ENCODE measurements at regions not wholly inside any gene's neighbourhood (a gene's known extent, or its start where the extent isn't known, plus 50 kb on each side); places are given as distances from the start of the nearest gene placed in this dataset.

- no CpG with 5 or more reads among the region's 2 CpGs for WGBS (ENCODE audit: extremely low coverage, insufficient coverage, low lambda C conversion rate)
- no peaks in the 10 kb centered on the region for H3K4me1 ChIP-seq (ENCODE audit: control insufficient read depth, low read depth, low read length)
- no peak overlapping the region for H3K56ac ChIP-seq (ENCODE audit: low read length)
- no peak overlapping the region for H2BK5ac ChIP-seq (ENCODE audit: low read length)
- H3K18ac ChIP-seq (ENCODE audit: low read length), result no peak overlapping the region
- H2BK15ac ChIP-seq (replicated peaks; ENCODE audit: low read depth), result no peak overlapping the region
- no peak overlapping the region for H3K4me2 ChIP-seq (ENCODE audit: low read length)
- H3K4ac ChIP-seq (ENCODE audit: low read depth, low read length), result no peak overlapping the region
- H3K4me3 ChIP-seq (ENCODE audit: low read length), result no peak overlapping the region
- no peak overlapping the region for H3K9ac ChIP-seq (ENCODE audit: low read length)
- H3K36me3 ChIP-seq (ENCODE audit: control insufficient read depth, insufficient read depth, low read length), result no peaks in the 10 kb centered on the region
- H4K5ac ChIP-seq (ENCODE audit: low read length), result no peak overlapping the region
- no peak overlapping the region for H2BK120ac ChIP-seq (ENCODE audit: low read depth, low read length)
- H3K27ac ChIP-seq (ENCODE audit: low read depth, low read length), result no peak overlapping the region
- no peak for DNase-seq
- H3K79me2 ChIP-seq (ENCODE audit: control insufficient read depth, insufficient read depth, low read length), result no peaks in the 10 kb centered on the region
- no peak overlapping the region for H3K23ac ChIP-seq (ENCODE audit: low read length)
- no peaks in the 10 kb centered on the region for H3K27me3 ChIP-seq (ENCODE audit: insufficient read depth, low read length, poor library complexity)
- no peaks in the 10 kb centered on the region for H3K79me1 ChIP-seq (ENCODE audit: low read length)
- no peak overlapping the region for H4K8ac ChIP-seq (ENCODE audit: low read depth, low read length)
- no peak overlapping the region for H2AK5ac ChIP-seq (ENCODE audit: low read length)
These were observed 369.3 kb downstream of the DLEU7 start for GRCh38 chr13:50474088-50474662.

- DNase-seq, result no peak
- H2BK15ac ChIP-seq (replicated peaks; ENCODE audit: low read depth), result no peak overlapping the region
- H3K4ac ChIP-seq (ENCODE audit: low read depth, low read length), result no peak overlapping the region
- H2AK5ac ChIP-seq (ENCODE audit: low read length), result no peak overlapping the region
- H2BK120ac ChIP-seq (ENCODE audit: low read depth, low read length), result no peak overlapping the region
- H3K9ac ChIP-seq (ENCODE audit: low read length), result no peak overlapping the region
- no peak overlapping the region for H4K8ac ChIP-seq (ENCODE audit: low read depth, low read length)
- no peaks in the 10 kb centered on the region for H3K27me3 ChIP-seq (ENCODE audit: insufficient read depth, low read length, poor library complexity)
- no peaks in the 10 kb centered on the region for H3K79me1 ChIP-seq (ENCODE audit: low read length)
- H3K23ac ChIP-seq (ENCODE audit: low read length), result no peak overlapping the region
- no peaks in the 10 kb centered on the region for H3K36me3 ChIP-seq (ENCODE audit: control insufficient read depth, insufficient read depth, low read length)
- no peak overlapping the region for H3K18ac ChIP-seq (ENCODE audit: low read length)
- H3K4me3 ChIP-seq (ENCODE audit: low read length), result no peak overlapping the region
- no peak overlapping the region for H3K27ac ChIP-seq (ENCODE audit: low read depth, low read length)
- no peaks in the 10 kb centered on the region for H3K79me2 ChIP-seq (ENCODE audit: control insufficient read depth, insufficient read depth, low read length)
- no peak overlapping the region for H2BK5ac ChIP-seq (ENCODE audit: low read length)
- no peaks in the 10 kb centered on the region for H3K4me1 ChIP-seq (ENCODE audit: control insufficient read depth, low read depth, low read length)
- H3K4me2 ChIP-seq (ENCODE audit: low read length), result no peak overlapping the region
- WGBS (ENCODE audit: extremely low coverage, insufficient coverage, low lambda C conversion rate), result no CpG with 5 or more reads among the region's 5 CpGs
- no peak overlapping the region for H4K5ac ChIP-seq (ENCODE audit: low read length)
- no peak overlapping the region for H3K56ac ChIP-seq (ENCODE audit: low read length)
These were observed 366.8 kb downstream of the DLEU7 start for GRCh38 chr13:50476577-50477285.

- H2BK5ac ChIP-seq (ENCODE audit: low read length), result no peak overlapping the region
- H3K79me1 ChIP-seq (ENCODE audit: low read length), result no peaks in the 10 kb centered on the region
- no peak overlapping the region for H2BK15ac ChIP-seq (replicated peaks; ENCODE audit: low read depth)
- no peaks in the 10 kb centered on the region for H3K27me3 ChIP-seq (ENCODE audit: insufficient read depth, low read length, poor library complexity)
- no peak overlapping the region for H3K56ac ChIP-seq (ENCODE audit: low read length)
- H3K36me3 ChIP-seq (ENCODE audit: control insufficient read depth, insufficient read depth, low read length), result no peaks in the 10 kb centered on the region
- DNase-seq, result no peak
- peaks cover 2% of the 10 kb centered on the region for H3K4me1 ChIP-seq (ENCODE audit: control insufficient read depth, low read depth, low read length)
- no peak overlapping the region for H3K4me3 ChIP-seq (ENCODE audit: low read length)
- no peak overlapping the region for H3K4me2 ChIP-seq (ENCODE audit: low read length)
- H3K79me2 ChIP-seq (ENCODE audit: control insufficient read depth, insufficient read depth, low read length), result no peaks in the 10 kb centered on the region
- no peak overlapping the region for H3K9ac ChIP-seq (ENCODE audit: low read length)
- H3K23ac ChIP-seq (ENCODE audit: low read length), result no peak overlapping the region
- no peak overlapping the region for H3K4ac ChIP-seq (ENCODE audit: low read depth, low read length)
- H3K18ac ChIP-seq (ENCODE audit: low read length), result no peak overlapping the region
- no peak overlapping the region for H4K8ac ChIP-seq (ENCODE audit: low read depth, low read length)
- H2AK5ac ChIP-seq (ENCODE audit: low read length), result no peak overlapping the region
- no peak overlapping the region for H3K27ac ChIP-seq (ENCODE audit: low read depth, low read length)
- no peak overlapping the region for H4K5ac ChIP-seq (ENCODE audit: low read length)
- H2BK120ac ChIP-seq (ENCODE audit: low read depth, low read length), result no peak overlapping the region
These were observed 361.6 kb downstream of the DLEU7 start for GRCh38 chr13:50481936-50482335.

- H2BK120ac ChIP-seq (ENCODE audit: low read depth, low read length), result no peak overlapping the region
- no peak for DNase-seq
- H3K9ac ChIP-seq (ENCODE audit: low read length), result no peak overlapping the region
- H2AK5ac ChIP-seq (ENCODE audit: low read length), result no peak overlapping the region
- H3K4me1 ChIP-seq (ENCODE audit: control insufficient read depth, low read depth, low read length), result peaks cover 2% of the 10 kb centered on the region
- H3K27me3 ChIP-seq (ENCODE audit: insufficient read depth, low read length, poor library complexity), result no peaks in the 10 kb centered on the region
- H3K4me3 ChIP-seq (ENCODE audit: low read length), result no peak overlapping the region
- H4K5ac ChIP-seq (ENCODE audit: low read length), result no peak overlapping the region
- H3K79me2 ChIP-seq (ENCODE audit: control insufficient read depth, insufficient read depth, low read length), result no peaks in the 10 kb centered on the region
- H3K56ac ChIP-seq (ENCODE audit: low read length), result no peak overlapping the region
- no peak overlapping the region for H3K27ac ChIP-seq (ENCODE audit: low read depth, low read length)
- H3K18ac ChIP-seq (ENCODE audit: low read length), result no peak overlapping the region
- no peak overlapping the region for H2BK5ac ChIP-seq (ENCODE audit: low read length)
- no peak overlapping the region for H4K8ac ChIP-seq (ENCODE audit: low read depth, low read length)
- no peaks in the 10 kb centered on the region for H3K36me3 ChIP-seq (ENCODE audit: control insufficient read depth, insufficient read depth, low read length)
- H3K4ac ChIP-seq (ENCODE audit: low read depth, low read length), result no peak overlapping the region
- no peak overlapping the region for H3K4me2 ChIP-seq (ENCODE audit: low read length)
- no CpG with 5 or more reads among the region's 3 CpGs for WGBS (ENCODE audit: extremely low coverage, insufficient coverage, low lambda C conversion rate)
- H2BK15ac ChIP-seq (replicated peaks; ENCODE audit: low read depth), result no peak overlapping the region
- no peaks in the 10 kb centered on the region for H3K79me1 ChIP-seq (ENCODE audit: low read length)
- no peak overlapping the region for H3K23ac ChIP-seq (ENCODE audit: low read length)
These were observed 360.1 kb downstream of the DLEU7 start for GRCh38 chr13:50483416-50483815.

- no peak overlapping the region for H2BK5ac ChIP-seq (ENCODE audit: low read length)
- no peaks in the 10 kb centered on the region for H3K79me1 ChIP-seq (ENCODE audit: low read length)
- DNase-seq, result no peak
- H2BK120ac ChIP-seq (ENCODE audit: low read depth, low read length), result no peak overlapping the region
- no CpG with 5 or more reads among the region's 12 CpGs for WGBS (ENCODE audit: extremely low coverage, insufficient coverage, low lambda C conversion rate)
- H3K36me3 ChIP-seq (ENCODE audit: control insufficient read depth, insufficient read depth, low read length), result no peaks in the 10 kb centered on the region
- H3K9ac ChIP-seq (ENCODE audit: low read length), result no peak overlapping the region
- H2BK15ac ChIP-seq (replicated peaks; ENCODE audit: low read depth), result no peak overlapping the region
- H3K27ac ChIP-seq (ENCODE audit: low read depth, low read length), result no peak overlapping the region
- H3K18ac ChIP-seq (ENCODE audit: low read length), result no peak overlapping the region
- H3K27me3 ChIP-seq (ENCODE audit: insufficient read depth, low read length, poor library complexity), result no peaks in the 10 kb centered on the region
- no peak overlapping the region for H3K23ac ChIP-seq (ENCODE audit: low read length)
- no peak overlapping the region for H3K56ac ChIP-seq (ENCODE audit: low read length)
- peaks cover 2% of the 10 kb centered on the region for H3K4me1 ChIP-seq (ENCODE audit: control insufficient read depth, low read depth, low read length)
- H4K8ac ChIP-seq (ENCODE audit: low read depth, low read length), result no peak overlapping the region
- no peak overlapping the region for H3K4me3 ChIP-seq (ENCODE audit: low read length)
- H3K4me2 ChIP-seq (ENCODE audit: low read length), result no peak overlapping the region
- H3K4ac ChIP-seq (ENCODE audit: low read depth, low read length), result no peak overlapping the region
- no peaks in the 10 kb centered on the region for H3K79me2 ChIP-seq (ENCODE audit: control insufficient read depth, insufficient read depth, low read length)
- H2AK5ac ChIP-seq (ENCODE audit: low read length), result no peak overlapping the region
- H4K5ac ChIP-seq (ENCODE audit: low read length), result no peak overlapping the region
These were observed 358.9 kb downstream of the DLEU7 start for GRCh38 chr13:50484472-50485113.
